ENCODE measurements at regions not wholly inside any gene's neighbourhood (a gene's known extent, or its start where the extent isn't known, plus 50 kb on each side); places are given as distances from the start of the nearest gene placed in this dataset.

- TF ChIP-seq CTCF (IDR thresholded peaks at IDR 0.05; ENCODE audit: insufficient read depth, missing control alignments) = no peak
- DNase-seq (ENCODE audit: insufficient read length, low spot score) = no peak
- no peak for FAIRE-seq
Observed at GRCh38 chr7:86931439-86931838, 128.0 kb downstream of the ELAPOR2 start.

GRCh38 chr7:86930554-86931307 lies 128.7 kb downstream of the ELAPOR2 start:
- no peak for FAIRE-seq
- DNase-seq (ENCODE audit: insufficient read length, low spot score) = no peak
- no peak for TF ChIP-seq CTCF (IDR thresholded peaks at IDR 0.05; ENCODE audit: insufficient read depth, missing control alignments)

- FAIRE-seq = no peak
- TF ChIP-seq CTCF (IDR thresholded peaks at IDR 0.05; ENCODE audit: insufficient read depth, missing control alignments) = no peak
- DNase-seq (ENCODE audit: insufficient read length, low spot score) = no peak
Observed at GRCh38 chr7:86929293-86930109, 130.0 kb downstream of the ELAPOR2 start.

GRCh38 chr7:86928308-86928707 lies 131.1 kb downstream of the ELAPOR2 start:
- TF ChIP-seq CTCF (IDR thresholded peaks at IDR 0.05; ENCODE audit: insufficient read depth, missing control alignments) = no peak
- no peak for FAIRE-seq
- no peak for DNase-seq (ENCODE audit: insufficient read length, low spot score)

GRCh38 chr7:86926732-86927131 lies 132.7 kb downstream of the ELAPOR2 start:
- DNase-seq (ENCODE audit: insufficient read length, low spot score) = peak; percentile 15
- TF ChIP-seq CTCF (IDR thresholded peaks at IDR 0.05; ENCODE audit: insufficient read depth, missing control alignments) = peak; percentile 71
- no peak for FAIRE-seq

- FAIRE-seq (no peak), DNase-seq (ENCODE audit: insufficient read length, low spot score) (no peak)
- no peak for TF ChIP-seq CTCF (IDR thresholded peaks at IDR 0.05; ENCODE audit: insufficient read depth, missing control alignments)
Observed at GRCh38 chr7:86925221-86925620, 134.2 kb downstream of the ELAPOR2 start.

GRCh38 chr7:86923527-86923926 lies 135.9 kb downstream of the ELAPOR2 start:
- FAIRE-seq (no peak), DNase-seq (ENCODE audit: insufficient read length, low spot score) (no peak)
- no peak for TF ChIP-seq CTCF (IDR thresholded peaks at IDR 0.05; ENCODE audit: insufficient read depth, missing control alignments)
